NCI-H1105 (cell line): ENCODE measurements at regions not wholly inside any gene's neighbourhood (a gene's known extent, or its start where the extent isn't known, plus 50 kb on each side); places are given as distances from the start of the nearest gene placed in this dataset.
"Not testable (repeated sequence)": the region's sequence is repeated elsewhere in the genome, so short reads cannot be mapped to it uniquely, and the experiment has no call there.

ENCODE experiments used
- DNase-seq: peaks from one replicate; lab custom pipeline; 2025; lab: John Stamatoyannopoulos, UW

DNA sequence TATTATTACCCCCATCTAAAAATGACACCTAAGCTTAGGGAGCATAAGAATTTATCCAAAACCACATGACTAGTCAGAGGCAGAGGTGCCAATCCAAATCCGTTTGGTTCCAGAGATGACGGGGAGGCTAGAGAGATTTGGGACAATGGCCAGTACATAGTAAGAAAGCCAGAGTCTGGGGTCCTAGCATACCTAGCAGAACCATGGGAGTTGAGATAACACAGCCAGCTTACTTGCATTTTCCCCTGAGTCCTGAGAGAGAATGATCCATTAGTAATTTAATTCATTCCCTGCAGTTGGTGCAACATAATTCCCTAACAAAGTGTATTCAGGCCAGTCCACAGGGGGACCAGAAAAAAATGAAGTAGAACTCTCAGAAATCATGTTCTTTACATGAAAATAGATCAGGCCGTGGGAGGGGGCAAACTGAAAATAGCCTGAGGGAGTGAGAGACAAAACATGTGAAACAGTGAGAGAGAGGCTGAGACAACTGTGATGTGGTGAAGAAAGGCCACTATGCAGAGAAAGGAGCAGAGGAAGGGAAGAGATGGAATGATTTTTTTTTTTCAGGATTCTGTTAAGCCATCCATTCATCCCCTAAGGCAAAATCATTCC is 243.3 kb downstream of the BRINP2 start:
- no peak for DNase-seq

DNA sequence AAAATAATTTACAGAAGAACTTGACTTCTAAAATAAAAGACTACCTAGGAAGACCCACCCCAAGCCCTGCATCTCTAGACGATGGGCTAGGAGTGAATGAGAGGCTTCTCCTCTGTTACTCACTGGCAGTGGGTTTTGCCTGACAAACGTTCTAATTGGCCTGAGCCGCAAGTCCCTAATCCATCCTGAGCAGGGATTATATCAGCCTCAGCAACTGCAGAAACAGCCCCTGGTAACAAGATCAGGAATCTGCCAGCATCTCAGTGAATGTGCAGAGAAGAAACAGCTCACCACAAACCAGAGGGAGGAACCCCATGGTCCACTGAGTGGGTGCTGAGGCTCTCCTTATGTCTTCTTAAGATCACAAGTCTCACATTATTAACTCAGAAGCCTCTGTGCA is 240.6 kb downstream of the BRINP2 start:
- DNase-seq, result no peak

DNA sequence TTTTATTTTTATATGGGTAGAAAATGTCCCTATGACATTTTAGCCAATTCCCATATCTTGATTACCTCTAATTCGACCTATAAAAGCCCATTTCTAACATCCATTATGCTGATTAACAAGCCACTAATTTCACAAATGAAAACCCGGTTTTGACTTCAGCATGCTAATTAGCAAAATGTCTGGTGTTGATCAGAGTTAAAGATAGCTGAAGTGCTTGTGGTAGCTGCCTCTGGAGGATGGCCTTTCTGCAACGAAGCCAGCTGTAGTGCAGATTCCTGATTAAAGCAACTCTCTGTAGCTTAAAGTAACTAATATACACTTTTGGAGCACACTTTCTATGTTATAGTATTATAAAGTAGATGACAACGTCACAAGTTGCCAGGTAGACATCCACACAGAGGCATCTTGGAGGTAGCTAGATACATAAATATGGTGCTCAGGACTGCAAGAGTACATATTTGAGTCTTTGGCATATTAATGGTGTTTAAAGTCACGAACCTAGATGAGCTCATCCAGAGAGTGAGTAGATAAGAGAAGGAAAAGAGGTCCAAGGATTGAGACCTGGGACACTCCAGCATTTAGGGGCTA is 239.5 kb downstream of the BRINP2 start:
- DNase-seq, result no peak

DNA sequence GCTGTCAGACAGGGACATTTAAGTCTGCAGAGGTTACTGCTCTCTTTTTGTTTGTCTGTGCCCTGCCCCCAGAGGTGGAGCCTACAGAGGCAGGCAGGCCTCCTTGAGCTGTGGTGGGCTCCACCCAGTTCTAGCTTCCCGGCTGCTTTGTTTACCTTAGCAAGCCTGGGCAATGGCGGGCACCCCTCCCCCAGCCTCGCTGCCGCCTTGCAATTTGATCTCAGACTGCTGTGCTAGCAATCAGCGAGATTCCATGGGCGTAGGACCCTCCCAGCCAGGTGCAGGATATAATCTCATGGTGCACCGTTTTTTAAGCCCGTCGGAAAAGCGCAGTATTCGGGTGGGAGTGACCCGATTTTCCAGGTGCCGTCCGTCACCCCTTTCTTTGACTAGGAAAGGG is 235.6 kb downstream of the BRINP2 start:
- DNase-seq, result not testable (repeated sequence)

DNA sequence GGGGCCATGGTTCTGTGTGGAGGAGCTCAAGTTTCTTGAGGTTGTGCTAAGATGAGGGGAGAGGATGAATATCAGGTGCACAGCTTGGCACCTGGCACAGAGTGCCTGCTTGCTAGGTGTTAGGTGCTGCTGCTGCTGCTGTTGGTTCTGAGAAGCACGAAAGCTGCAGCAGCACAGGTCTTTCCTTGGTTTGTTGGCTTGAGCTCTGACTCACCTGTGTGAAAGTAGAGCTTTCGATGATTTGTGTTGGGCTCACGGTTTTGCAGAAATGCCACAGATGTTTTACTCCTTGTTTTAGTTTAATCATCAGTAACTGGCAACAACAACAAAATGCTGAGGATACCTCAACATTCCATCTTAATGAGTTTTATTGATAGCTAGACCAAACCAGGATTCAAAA is 221.6 kb downstream of the BRINP2 start:
- no peak for DNase-seq

DNA sequence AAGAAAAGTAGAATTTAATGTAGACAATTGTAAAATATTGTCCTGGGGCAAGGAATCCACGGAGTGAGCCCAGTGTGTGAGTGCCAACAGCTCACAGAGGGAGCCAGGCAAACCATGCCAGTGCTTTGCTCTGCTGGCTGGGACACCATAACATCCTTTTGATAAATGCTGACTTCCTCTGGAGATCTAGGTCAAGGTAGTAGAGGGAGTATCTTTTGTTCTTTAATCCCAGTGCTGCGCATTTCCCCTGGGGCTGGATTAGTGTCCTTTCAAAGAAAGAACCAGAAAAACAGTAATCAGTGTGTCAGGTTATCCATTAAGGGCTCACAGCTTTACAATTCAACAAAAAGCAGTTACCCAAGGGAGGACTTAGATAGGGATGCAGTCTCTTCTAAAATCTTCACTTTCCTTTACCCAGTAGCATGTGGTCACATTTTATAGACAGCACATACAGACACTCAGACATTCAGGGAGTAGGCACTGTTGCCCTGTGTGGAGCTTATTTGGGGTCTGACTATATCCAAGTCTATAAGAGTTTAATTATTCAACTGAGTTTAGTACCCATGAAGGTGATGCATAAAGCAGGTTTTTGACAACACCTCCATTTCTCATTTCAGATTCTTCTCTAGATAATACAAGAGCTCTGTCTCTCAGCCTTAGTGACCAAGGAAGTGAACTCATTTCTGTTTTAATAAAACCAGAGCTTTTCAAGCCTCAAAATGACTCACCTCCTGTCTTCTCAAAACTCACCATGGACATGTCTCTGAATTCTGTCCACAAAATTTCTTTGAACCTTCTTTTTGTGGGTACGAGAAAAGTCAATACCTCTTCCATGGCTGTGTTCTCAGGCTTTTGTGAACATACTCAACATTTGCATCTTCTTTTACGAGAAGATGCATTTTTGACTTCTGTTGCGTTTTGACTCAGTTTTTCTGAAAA is 215.3 kb downstream of the BRINP2 start:
- DNase-seq, result no peak

DNA sequence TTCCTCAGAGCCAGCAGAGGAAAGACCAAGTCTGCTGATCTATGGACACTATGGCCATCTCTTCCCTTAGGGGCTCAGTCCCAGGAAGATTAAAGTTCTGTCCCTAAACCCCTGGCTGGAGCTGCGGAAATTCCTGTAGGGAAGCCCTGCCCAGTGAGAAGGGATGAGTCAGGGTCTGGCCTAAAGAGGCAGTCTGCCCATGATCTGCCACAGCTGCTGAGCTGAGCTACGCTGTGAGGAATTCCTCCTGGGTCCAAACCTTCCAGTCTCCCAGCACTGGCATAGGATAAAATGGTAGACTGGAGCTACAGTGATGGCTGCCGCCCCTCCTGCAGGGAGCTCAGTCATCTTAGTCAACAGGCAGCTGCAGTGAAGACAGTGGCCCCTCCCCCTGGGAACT is 213.7 kb downstream of the BRINP2 start:
- no peak for DNase-seq

DNA sequence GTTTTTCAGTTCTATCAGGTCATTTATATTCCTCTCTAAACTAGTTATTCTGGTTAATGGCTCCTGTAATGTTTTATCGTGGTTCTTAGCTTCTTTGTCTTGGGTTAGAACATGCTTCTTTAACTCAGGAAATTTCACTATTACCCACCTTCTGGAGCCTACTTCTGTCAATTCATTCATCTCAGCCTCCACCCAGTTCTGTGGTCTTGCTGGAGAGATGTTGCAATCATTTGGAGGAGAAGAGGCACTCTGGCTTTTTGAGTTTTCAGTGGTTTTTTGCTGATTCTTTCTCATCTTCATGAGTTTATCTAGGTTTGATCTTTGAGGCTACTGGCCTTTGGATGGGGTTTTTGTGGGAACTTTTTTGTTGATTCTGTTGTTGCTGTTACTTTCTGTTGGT is 213.0 kb downstream of the BRINP2 start:
- DNase-seq, result no peak

DNA sequence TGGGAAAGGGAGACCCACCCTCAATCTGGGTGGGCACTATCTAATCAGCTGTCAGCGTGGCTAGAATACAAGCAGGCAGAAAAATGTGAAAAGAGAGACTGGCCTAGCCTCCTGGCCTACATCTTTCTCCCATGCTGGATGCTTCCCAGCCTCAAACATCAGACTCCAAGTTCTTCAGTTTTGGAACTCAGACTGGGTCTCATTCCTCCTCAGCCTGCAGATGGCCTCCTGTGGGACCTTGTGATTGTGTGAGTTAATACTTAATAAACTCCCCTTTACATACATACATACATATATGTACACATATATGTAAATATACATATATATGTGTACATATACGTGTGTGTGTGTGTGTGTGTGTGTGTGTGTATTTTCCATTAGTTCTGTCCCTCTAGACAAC is 207.1 kb downstream of the BRINP2 start:
- DNase-seq, result no peak

DNA sequence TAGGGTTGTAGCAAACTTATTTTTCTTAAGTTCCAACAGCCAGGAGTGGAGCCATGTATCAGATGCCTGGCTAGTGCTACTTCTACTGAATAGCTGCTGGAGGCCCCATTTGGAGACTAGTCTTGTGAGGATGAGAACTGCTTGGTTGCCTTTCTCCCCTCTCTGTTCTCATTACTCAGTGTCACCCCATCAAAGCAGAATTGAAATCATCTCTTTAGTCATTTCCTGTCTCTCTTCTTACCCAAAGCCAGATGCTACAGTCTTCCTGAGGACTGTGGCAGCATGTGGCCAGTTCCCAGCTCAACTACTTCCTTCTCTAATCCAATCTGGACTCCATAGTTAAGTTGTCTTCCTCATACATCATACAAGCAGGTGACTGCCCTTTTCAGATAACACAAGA is 197.5 kb downstream of the BRINP2 start:
- no peak for DNase-seq

DNA sequence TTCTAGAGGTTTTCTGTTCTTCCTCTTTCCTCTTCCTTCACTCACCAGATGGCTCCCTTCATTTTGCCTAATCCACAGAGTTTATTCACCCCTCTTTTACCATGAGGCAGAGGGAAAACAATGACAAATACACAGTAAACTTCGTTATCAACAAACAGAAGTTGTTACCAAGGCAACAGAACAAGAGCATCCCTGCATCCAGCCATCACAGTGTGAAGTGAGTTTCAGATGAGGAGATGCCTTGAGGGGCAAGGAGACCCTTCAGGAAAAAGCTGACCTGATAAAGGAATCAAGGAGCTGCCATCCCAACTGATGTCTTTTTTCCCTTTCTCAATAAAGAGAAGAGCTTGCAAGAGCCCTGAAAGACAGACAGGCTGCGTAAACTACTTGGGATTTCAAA is 195.3 kb downstream of the BRINP2 start:
- no peak for DNase-seq

DNA sequence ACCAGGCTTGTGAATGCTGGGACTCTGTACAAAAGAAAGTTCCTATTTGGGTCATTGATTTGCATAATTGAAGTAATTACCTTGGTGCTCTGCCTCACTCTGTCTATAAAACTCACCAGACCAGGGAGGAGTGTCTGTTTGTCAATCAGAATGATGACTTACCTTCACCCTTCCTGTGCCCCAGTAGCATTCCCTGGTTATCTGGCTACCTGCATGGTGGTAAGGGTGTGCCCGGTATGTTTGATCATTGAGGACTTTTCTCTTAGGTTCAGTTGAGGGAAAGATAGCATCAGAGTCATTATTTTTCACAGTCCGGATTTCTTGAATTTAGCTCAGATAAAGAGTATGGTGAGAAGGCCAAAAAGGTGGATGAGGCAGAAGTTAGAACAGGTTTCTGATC is 190.0 kb downstream of the BRINP2 start:
- DNase-seq, result no peak

DNA sequence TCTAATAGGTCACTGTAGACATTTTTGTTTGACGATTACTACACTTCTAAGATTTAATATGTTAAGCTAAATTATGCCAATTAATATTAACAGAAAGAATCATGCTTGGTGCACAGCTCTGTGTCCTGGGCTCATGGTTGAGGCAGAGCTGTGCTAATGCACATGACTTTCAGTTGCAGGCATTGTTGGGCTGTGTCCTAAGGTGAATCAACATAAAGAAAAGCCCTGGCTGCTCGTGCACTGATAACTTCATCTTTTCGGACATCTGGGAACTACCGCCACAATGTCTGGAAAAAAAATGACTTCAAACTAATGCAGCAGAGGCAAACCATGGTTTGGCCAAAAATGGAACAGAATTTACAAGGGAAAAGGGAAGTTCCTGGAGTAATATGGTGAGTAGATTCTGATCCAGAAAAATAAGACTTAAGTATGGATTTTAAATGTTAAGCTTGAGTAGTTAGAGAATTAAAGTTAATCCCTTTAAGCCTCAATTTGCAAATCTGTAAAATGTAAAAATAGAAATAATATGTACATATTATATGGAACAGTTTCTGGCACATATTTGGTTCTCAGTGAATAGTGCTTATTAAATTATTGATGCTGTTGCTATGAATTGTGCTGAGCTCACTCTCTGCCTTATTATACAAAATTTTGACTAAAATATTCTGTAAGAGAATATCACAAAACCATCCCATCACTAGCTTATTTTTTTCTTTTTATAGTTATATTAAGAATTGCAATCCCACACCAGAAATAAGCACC is 186.1 kb downstream of the BRINP2 start:
- no peak for DNase-seq

DNA sequence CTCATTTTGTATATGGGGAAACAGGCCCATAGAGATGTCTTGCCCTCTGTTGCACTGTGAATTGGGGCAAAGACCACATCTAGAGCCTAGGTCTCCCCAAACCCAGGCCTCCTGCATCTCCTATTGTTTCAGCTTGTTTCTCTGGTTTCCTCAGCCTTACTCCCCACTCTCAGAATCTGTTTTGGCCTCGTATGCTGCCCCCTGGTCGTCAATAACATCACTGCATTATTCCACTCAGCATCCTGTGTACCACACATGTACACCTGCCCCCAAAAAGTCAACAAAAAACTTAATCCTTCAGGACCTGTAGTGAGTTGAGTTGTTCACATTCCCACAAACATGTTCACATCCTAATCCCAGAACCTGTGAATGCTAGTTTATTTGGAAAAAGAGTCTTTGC is 184.8 kb downstream of the BRINP2 start:
- DNase-seq, result no peak

DNA sequence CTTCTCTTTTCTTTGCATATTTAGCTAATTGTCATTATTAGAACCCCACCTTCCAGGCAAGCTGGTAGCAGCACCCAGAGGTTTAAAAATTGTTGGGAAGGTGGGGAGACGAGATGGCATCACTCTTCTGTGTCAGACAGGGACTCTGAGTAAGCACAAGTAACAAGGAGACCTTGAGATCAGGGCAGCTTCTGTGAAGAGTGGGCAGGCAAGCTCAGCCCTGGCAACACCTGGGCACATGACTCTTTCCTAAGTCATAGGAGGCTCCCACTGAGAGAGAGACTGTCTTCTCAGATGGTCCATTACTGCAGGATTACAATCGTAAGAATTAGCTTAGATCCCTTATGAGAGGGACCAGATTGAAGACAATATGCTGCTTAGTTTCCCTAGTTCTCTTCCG is 183.5 kb downstream of the BRINP2 start:
- DNase-seq, result no peak

DNA sequence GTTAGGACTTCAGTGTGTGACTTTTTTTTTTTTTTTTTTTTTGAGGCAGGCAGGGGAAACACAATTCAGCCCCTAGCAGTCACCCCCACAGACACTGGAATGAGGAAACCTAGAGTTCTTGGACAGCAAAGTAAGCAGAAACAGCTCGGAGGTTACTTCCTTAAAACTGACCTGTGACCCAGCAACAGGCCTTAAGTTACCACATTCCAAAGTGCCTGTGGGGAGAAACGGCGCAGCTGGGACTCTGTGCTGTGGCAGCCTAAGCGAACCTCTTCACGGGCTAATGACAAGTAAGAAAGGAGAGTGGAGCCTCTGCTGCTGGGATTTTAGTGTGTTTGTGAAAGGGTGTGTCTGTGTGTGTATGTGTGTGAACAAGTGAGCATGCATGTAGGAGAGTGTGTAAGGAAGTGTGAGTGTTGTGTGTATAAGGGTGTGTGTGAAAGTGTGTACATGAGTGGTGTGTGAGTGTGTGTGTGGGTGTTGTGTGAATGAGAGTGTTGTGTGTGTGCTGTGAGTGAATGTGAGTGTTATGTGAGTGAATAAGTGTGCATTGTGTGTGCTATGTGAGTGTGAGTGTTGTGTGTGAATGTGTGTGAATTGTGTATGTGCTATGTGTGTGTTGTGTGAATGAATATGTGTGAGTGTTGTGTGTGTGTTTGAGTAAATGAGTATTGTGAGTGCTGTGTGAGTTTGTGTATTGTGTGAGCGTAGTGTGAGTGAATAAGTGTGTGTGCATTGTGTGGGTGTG is 180.8 kb downstream of the BRINP2 start:
- DNase-seq, result no peak

DNA sequence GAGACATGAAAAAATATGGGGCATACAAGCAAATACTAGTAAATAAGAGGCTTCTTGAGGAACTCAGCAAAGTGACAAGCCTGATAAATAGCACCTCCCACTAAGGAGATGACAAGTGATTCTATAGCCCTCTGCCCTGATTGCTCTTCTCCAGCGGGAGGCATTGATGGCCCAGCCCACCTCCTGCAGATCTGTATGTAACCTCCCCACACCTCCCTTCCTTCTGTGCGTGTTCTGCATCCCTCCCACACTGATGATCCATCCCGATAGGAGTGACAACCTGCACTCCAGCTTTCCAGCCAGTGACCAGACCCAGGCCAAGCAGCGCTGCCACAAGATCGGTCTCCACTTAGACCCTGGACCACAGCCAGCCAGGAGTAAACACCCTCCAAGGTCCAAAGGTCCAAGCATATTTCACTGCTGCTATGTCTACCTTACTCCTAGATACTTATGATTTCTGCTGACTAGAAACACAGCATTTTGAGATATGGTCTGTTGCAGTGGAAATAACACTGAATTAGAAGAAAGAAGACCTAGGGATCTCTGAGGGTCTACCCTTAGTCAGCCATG is 176.1 kb downstream of the BRINP2 start:
- no peak for DNase-seq

DNA sequence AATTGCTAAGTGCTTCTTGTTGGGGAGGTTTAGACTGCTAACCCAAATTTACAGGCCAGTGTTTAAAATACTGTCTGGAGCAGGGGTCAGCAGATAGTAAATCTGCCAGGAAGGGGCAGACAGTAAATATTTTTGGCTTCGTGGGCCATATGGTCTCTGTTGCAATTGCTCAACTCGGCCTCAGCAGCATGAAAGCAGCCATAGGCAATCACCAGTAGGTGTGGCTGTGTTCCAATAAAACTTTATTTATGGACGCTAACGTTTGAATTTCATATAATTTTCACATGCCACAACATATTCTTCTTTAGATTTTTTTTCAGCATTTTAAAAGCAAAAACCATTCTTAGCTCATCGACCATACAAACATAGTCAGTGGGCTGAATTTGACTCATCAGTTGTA is 172.7 kb downstream of the BRINP2 start:
- no peak for DNase-seq

DNA sequence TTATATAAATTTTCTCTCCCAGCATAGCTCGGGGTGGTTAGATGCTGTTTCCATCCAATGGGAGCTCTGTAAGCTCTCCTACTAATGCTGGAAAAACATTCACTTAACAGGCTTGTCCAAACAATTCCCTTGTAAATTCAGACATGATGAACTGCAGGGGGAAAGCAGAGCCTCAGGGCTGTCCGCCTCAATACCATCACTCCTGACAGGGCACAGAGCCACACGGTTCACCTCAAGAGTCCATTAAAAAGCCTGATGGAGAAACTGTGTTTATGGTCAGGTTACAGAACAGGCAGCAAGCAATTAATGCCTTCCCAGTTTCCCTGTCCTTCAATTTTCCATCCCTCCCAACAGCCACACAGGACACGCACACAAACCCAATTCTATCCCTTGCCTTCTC is 171.0 kb downstream of the BRINP2 start:
- no peak for DNase-seq

DNA sequence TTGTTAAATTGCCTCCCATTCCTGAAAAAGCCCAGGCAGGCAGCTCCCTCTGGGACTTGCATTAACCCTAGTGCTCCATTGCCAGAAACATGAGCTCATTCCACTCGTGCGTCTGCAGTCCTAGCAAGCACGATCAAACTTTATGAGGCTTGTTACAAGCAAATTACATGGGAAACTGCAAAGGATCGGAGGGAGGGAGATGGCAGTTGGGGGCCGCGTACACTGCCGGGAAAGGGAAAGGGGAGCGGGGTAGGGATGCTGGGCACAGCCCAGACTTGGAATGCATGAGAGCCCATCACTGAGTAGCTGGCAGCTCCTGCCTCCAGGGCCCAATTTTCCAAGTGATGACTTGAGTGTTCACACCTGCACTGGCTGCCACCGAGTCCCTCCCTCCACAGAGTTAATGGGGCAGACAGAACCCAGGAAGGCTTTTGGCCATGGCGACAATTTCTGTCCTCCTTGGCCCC is 169.9 kb downstream of the BRINP2 start:
- no peak for DNase-seq

DNA sequence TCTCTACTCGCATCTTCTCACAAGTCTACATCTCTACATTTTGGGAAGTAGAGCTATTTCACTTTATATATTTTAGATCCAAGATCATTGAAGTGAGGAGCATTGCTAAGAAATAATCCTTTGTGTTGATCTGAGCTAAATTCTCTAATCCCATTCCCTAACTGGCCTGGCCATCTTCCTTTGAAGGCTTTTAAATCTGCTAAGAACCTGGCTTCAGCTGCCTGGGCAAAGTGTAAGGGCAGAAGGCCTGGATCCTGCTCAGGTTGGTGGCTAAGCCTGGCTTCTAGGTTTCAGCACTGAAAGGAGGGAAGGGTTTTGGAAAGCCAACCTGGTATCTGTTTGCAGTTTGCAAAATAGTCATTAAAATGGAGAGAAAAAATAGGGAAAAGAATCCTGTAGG is 167.6 kb downstream of the BRINP2 start:
- no peak for DNase-seq
